Peyer's patch (tissue), 4 donors: ENCODE measurements at regions not wholly inside any gene's neighbourhood (a gene's known extent, or its start where the extent isn't known, plus 50 kb on each side); places are given as distances from the start of the nearest gene placed in this dataset.
"Not testable (repeated sequence)": the region's sequence is repeated elsewhere in the genome, so short reads cannot be mapped to it uniquely, and the experiment has no call there.

ENCODE experiments used
- CTCF ChIP-seq, 6 experiments: fragments of 450-650 bp in 4 of 6; fragments of 200-600 bp in 2 of 6; sonication (generic) in 1 of 6; IDR thresholded peaks; one replicate each; pipeline ENCODE4 v1.5.1; 2017 to 2019; ENCODE audit warnings: antibody characterized with exemption in 6 of 6, mild to moderate bottlenecking in 3 of 6, moderate library complexity in 1 of 6
- POLR2A ChIP-seq, 2 donors: fragments of 450-650 bp; IDR thresholded peaks; one replicate each; pipeline ENCODE4 v1.5.1; 2017; ENCODE audit warnings: antibody characterized with exemption in 2 of 2, mild to moderate bottlenecking in 2 of 2, moderate library complexity in 2 of 2

GRCh38 chr14:105991677-105992076, 465.3 kb downstream of the TMEM121 start:
- not testable (repeated sequence) for TF ChIP-seq CTCF, POLR2A (IDR thresholded peaks at IDR 0.05)
